ENCODE measurements at regions not wholly inside any gene's neighbourhood (a gene's known extent, or its start where the extent isn't known, plus 50 kb on each side); places are given as distances from the start of the nearest gene placed in this dataset.

GRCh38 chr5:9716838-9717281, 86.7 kb upstream of the TAS2R1 start:
- no peaks in the 10 kb centered on the region for H3K9me3 ChIP-seq
- WGBS, 5 donors: 42 to 64% (median 53%) methylated on average over 5 of the region's 5 CpGs
- no peaks in the 10 kb centered on the region for H3K4me1 ChIP-seq
- no peaks in the 10 kb centered on the region for H3K36me3 ChIP-seq
- intact Hi-C loops (cut with DNase I; ENCODE audit: low total_unique reads): no loop called here
- DNase-seq: no peak
- no peak overlapping the region for H3K4me3 ChIP-seq
- H3K27me3 ChIP-seq (replicated peaks in 1 of 7): no peaks in the 10 kb centered on the region
- H3K27ac ChIP-seq: no peak overlapping the region
- TF ChIP-seq CTCF (IDR thresholded peaks at IDR 0.05 in 8 of 11, conservative IDR thresholded peaks at IDR 0.05 in 3 of 11) (no peak), POLR2A (IDR thresholded peaks at IDR 0.05) (no peak), POLR2AphosphoS5 (IDR thresholded peaks at IDR 0.05) (no peak)

DNA sequence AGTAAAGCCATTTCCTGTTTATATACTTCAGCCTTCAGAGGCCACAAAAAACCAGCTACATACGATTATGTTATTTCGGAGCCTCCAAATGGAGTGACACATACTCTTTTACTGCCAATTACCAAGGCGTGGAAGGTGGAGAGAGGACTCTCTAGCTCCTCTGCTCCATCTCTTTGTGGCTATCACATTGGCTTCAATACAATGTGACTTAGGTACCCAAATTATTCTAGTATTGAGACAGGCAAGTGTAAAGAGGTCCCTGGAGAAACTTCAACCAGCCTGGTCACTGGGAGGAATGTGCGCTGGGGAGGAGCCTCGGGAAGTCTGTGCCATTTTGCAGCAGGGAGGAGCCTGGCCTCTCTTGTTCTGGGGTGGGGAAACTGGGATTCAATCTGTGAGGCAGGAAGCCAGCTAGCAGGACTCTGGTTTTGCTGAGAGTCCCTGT, 85.8 kb upstream of the TAS2R1 start:
- intact Hi-C loops (cut with DNase I; ENCODE audit: low total_unique reads): no loop called here
- Histone ChIP-seq H3K9me3 (no peaks in the 10 kb centered on the region), H3K36me3 (no peaks in the 10 kb centered on the region), H3K4me3 (no peak overlapping the region), H3K4me1 (no peaks in the 10 kb centered on the region), H3K27me3 (replicated peaks in 1 of 7) (no peaks in the 10 kb centered on the region), H3K27ac (no peak overlapping the region)
- WGBS, 5 donors: 47 to 61% (median 53%) methylated on average over 5 of the region's 5 CpGs
- DNase-seq: no peak
- no peak for TF ChIP-seq CTCF (IDR thresholded peaks at IDR 0.05 in 8 of 11, conservative IDR thresholded peaks at IDR 0.05 in 3 of 11)
- no peak for TF ChIP-seq POLR2A (IDR thresholded peaks at IDR 0.05)
- TF ChIP-seq POLR2AphosphoS5 (IDR thresholded peaks at IDR 0.05): no peak

DNA sequence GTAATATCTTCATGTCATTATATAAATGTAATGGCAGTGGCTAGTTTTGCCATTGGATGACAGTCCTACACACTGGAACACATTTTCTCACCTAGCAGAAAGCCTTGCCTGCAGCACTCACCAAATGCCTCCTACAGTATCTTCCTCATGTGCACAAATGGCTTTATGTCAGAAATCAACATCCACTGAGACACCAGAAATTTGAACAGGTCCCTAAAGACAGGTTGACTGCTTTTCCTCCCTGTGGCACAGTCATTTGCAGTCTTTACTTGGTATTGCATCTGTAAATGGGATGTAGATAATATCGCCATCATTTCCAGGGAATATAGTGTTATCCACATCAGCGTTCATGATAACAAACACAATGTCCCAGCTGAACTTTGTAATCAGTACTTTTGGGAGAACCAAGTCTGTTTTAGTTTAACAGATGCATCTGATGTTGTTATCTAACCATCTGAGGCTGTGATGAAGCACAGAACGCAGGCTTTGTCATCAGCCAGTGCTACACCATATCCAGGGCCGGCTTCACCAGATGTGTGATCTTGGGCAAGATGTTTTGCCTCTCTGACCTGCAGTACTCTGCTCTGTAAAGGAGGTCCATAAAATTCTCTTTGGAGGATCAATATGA, 83.9 kb upstream of the TAS2R1 start:
- Histone ChIP-seq H3K27ac (no peak overlapping the region), H3K36me3 (no peaks in the 10 kb centered on the region), H3K9me3 (peaks cover 0 to 4% (median 0%) of the 10 kb centered on the region in 8 donors), H3K4me1 (no peaks in the 10 kb centered on the region), H3K27me3 (replicated peaks in 1 of 7) (no peaks in the 10 kb centered on the region), H3K4me3 (no peak overlapping the region)
- DNase-seq: no peak
- intact Hi-C loops (cut with DNase I; ENCODE audit: low total_unique reads): no loop called here
- TF ChIP-seq POLR2A (IDR thresholded peaks at IDR 0.05) (no peak), CTCF (IDR thresholded peaks at IDR 0.05 in 8 of 11, conservative IDR thresholded peaks at IDR 0.05 in 3 of 11) (no peak), POLR2AphosphoS5 (IDR thresholded peaks at IDR 0.05) (no peak)
- WGBS, 5 donors: 73 to 82% (median 80%) methylated on average over 4 of the region's 4 CpGs

- DNase-seq: no peak
- no peak for TF ChIP-seq POLR2A (IDR thresholded peaks at IDR 0.05)
- no peak for TF ChIP-seq CTCF (IDR thresholded peaks at IDR 0.05 in 8 of 11, conservative IDR thresholded peaks at IDR 0.05 in 3 of 11)
- TF ChIP-seq POLR2AphosphoS5 (IDR thresholded peaks at IDR 0.05): no peak
- Histone ChIP-seq H3K4me3 (no peak overlapping the region), H3K27me3 (replicated peaks in 1 of 7) (no peaks in the 10 kb centered on the region), H3K27ac (no peak overlapping the region), H3K4me1 (no peaks in the 10 kb centered on the region), H3K36me3 (no peaks in the 10 kb centered on the region), H3K9me3 (peaks cover 0 to 10% (median 0%) of the 10 kb centered on the region in 8 donors)
- WGBS, 5 donors: 64 to 84% (median 72%) methylated on average over 4 of the region's 4 CpGs
- intact Hi-C loops (cut with DNase I; ENCODE audit: low total_unique reads): no loop called here
Measured at GRCh38 chr5:9713356-9713755, 83.2 kb upstream of the TAS2R1 start.
